ENCODE measurements at regions not wholly inside any gene's neighbourhood (a gene's known extent, or its start where the extent isn't known, plus 50 kb on each side); places are given as distances from the start of the nearest gene placed in this dataset.

DNA sequence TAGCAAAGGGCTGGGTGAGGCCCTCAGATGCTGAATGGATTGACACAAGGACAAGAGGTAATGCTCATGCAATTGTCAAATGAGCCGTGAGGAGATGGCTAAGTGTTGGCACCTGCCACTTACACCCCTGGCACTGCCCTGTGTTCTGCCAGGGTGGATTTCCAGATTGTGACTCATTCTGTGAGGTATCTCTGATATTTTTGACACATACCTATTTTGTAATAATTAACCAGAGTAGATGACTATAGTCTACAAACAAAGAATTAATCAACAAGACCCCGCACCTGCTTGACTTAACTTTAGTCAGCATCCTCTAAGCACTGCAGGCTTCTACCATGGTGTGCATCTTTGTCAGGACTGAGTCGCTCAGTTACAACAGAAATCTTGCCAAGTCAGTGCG lies 200.8 kb downstream of the DIRAS2 start:
- H3K4me3 Mint-ChIP-seq = no peak overlapping the region
- H3K4me3 ChIP-seq (replicated peaks in 1 of 3; ENCODE audit: low read depth in 2 of 3, low read length in 3 of 3) = no peak overlapping the region
- H3K27me3 ChIP-seq (ENCODE audit: control insufficient read depth in 2 of 2, insufficient read depth in 2 of 2, low read length in 2 of 2) = no peaks in the 10 kb centered on the region
- no peaks in the 10 kb centered on the region for H3K4me1 Mint-ChIP-seq
- DNase-seq = no peak
- no peak overlapping the region for H3K9ac ChIP-seq (ENCODE audit: insufficient read depth, low read length, poor library complexity, severe bottlenecking)
- H2AFZ ChIP-seq (ENCODE audit: insufficient read depth, low read depth, low read length, poor library complexity, severe bottlenecking) = no peak overlapping the region
- H3K9me3 Mint-ChIP-seq = peaks cover 2 to 13% (median 4%) of the 10 kb centered on the region in 7 donors
- WGBS (ENCODE audit: insufficient coverage) = 95% methylated on average over 4 of the region's 4 CpGs
- H3K27me3 Mint-ChIP-seq (ENCODE audit: low read depth in 3 of 3) = peaks cover 3 to 14% (median 8%) of the 10 kb centered on the region in 3 donors
- H3K9me3 ChIP-seq (replicated peaks in 1 of 2; ENCODE audit: control insufficient read depth in 1 of 2, insufficient read depth in 1 of 2, low read length in 2 of 2) = no peaks in the 10 kb centered on the region
- H3K36me3 Mint-ChIP-seq = no peaks in the 10 kb centered on the region
- intact Hi-C loops (cut with micrococcal nuclease) = no loop called here
- no peak overlapping the region for H3K27ac ChIP-seq (ENCODE audit: low read depth in 1 of 2, low read length in 2 of 2)
- TF ChIP-seq, protein P1, sequence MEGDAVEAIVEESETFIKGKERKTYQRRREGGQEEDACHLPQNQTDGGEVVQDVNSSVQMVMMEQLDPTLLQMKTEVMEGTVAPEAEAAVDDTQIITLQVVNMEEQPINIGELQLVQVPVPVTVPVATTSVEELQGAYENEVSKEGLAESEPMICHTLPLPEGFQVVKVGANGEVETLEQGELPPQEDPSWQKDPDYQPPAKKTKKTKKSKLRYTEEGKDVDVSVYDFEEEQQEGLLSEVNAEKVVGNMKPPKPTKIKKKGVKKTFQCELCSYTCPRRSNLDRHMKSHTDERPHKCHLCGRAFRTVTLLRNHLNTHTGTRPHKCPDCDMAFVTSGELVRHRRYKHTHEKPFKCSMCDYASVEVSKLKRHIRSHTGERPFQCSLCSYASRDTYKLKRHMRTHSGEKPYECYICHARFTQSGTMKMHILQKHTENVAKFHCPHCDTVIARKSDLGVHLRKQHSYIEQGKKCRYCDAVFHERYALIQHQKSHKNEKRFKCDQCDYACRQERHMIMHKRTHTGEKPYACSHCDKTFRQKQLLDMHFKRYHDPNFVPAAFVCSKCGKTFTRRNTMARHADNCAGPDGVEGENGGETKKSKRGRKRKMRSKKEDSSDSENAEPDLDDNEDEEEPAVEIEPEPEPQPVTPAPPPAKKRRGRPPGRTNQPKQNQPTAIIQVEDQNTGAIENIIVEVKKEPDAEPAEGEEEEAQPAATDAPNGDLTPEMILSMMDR (IDR thresholded peaks at IDR 0.05) = no peak
- H3K27ac Mint-ChIP-seq = no peak overlapping the region
- no peak overlapping the region for H3K4me2 ChIP-seq (replicated peaks; ENCODE audit: extremely low read depth, low read length, poor library complexity, severe bottlenecking)
- H3K79me2 ChIP-seq (ENCODE audit: insufficient read depth, low read length) = no peaks in the 10 kb centered on the region
- H3K4me1 ChIP-seq (ENCODE audit: control insufficient read depth in 1 of 2, insufficient read depth in 2 of 2, low read length in 2 of 2) = no peaks in the 10 kb centered on the region
- no peaks in the 10 kb centered on the region for H4K20me1 ChIP-seq (ENCODE audit: insufficient read depth, low read length)
- no peaks in the 10 kb centered on the region for H3K36me3 ChIP-seq (replicated peaks in 1 of 2; ENCODE audit: control insufficient read depth in 1 of 2, insufficient read depth in 2 of 2, low read length in 2 of 2)

DNA sequence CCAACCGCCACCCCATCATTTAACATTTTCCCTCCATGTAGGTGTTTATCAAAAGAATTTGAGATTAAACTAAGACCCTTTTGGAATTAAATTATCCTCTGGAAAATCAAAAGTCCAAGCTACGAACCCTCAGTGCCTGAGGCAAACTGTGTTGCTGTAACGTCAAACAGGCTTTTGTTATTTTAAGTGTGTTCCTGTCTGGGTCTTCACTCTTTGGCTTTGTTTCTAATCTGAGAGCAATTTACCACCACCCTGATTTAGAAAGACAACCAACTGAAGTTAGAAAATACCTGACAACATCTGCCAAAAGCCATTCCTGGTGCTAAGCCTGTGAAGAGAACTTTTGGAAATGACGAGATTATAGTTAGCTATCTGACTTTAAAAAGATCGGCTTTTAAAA lies 199.9 kb downstream of the DIRAS2 start:
- Histone ChIP-seq H3K9me3 (replicated peaks in 1 of 2; ENCODE audit: control insufficient read depth in 1 of 2, insufficient read depth in 1 of 2, low read length in 2 of 2) (no peaks in the 10 kb centered on the region), H3K9ac (ENCODE audit: insufficient read depth, low read length, poor library complexity, severe bottlenecking) (no peak overlapping the region), H3K4me3 (replicated peaks in 1 of 3; ENCODE audit: low read depth in 2 of 3, low read length in 3 of 3) (no peak overlapping the region), H3K36me3 (replicated peaks in 1 of 2; ENCODE audit: control insufficient read depth in 1 of 2, insufficient read depth in 2 of 2, low read length in 2 of 2) (no peaks in the 10 kb centered on the region), H2AFZ (ENCODE audit: insufficient read depth, low read depth, low read length, poor library complexity, severe bottlenecking) (no peak overlapping the region), H3K79me2 (ENCODE audit: insufficient read depth, low read length) (no peaks in the 10 kb centered on the region), H4K20me1 (ENCODE audit: insufficient read depth, low read length) (no peaks in the 10 kb centered on the region), H3K4me2 (replicated peaks; ENCODE audit: extremely low read depth, low read length, poor library complexity, severe bottlenecking) (no peak overlapping the region), H3K27ac (ENCODE audit: low read depth in 1 of 2, low read length in 2 of 2) (no peak overlapping the region), H3K4me1 (ENCODE audit: control insufficient read depth in 1 of 2, insufficient read depth in 2 of 2, low read length in 2 of 2) (no peaks in the 10 kb centered on the region), H3K27me3 (ENCODE audit: control insufficient read depth in 2 of 2, insufficient read depth in 2 of 2, low read length in 2 of 2) (no peaks in the 10 kb centered on the region)
- WGBS (ENCODE audit: insufficient coverage) = no CpG with 5 or more reads among the region's 5 CpGs
- intact Hi-C loops (cut with micrococcal nuclease) = no loop called here
- TF ChIP-seq, protein P1 (IDR thresholded peaks at IDR 0.05) = no peak
- H3K4me3 Mint-ChIP-seq = no peak overlapping the region
- H3K9me3 Mint-ChIP-seq = peaks cover 3 to 13% (median 5%) of the 10 kb centered on the region in 7 donors
- no peaks in the 10 kb centered on the region for H3K36me3 Mint-ChIP-seq
- peaks cover 0 to 14% (median 9%) of the 10 kb centered on the region in 3 donors for H3K27me3 Mint-ChIP-seq (ENCODE audit: low read depth in 3 of 3)
- H3K4me1 Mint-ChIP-seq = no peaks in the 10 kb centered on the region
- H3K27ac Mint-ChIP-seq = no peak overlapping the region
- DNase-seq = no peak
